Suprapubic skin (tissue), 4 donors: ENCODE measurements at regions not wholly inside any gene's neighbourhood (a gene's known extent, or its start where the extent isn't known, plus 50 kb on each side); places are given as distances from the start of the nearest gene placed in this dataset.
"Not testable (repeated sequence)": the region's sequence is repeated elsewhere in the genome, so short reads cannot be mapped to it uniquely, and the experiment has no call there.

Experiments
- DNase-seq, 2 donors: peaks; one replicate each; pipeline ENCODE4 v3.0.0-alpha.2; 2019; ENCODE audit warnings: low spot score in 2 of 2
- H3K27ac ChIP-seq: fragments of 200-600 bp; sonication (generic); one replicate; pipeline ENCODE4 v1.5.1; 2019
- H3K27me3 ChIP-seq: fragments of 200-600 bp; sonication (generic); one replicate; pipeline ENCODE4 v1.5.1; 2019
- H3K36me3 ChIP-seq: fragments of 200-600 bp; sonication (generic); one replicate; pipeline ENCODE4 v1.5.1; 2019
- H3K4me1 ChIP-seq: fragments of 200-600 bp; sonication (generic); one replicate; pipeline ENCODE4 v1.5.1; 2019
- H3K4me3 ChIP-seq: fragments of 200-600 bp; sonication (generic); one replicate; pipeline ENCODE4 v1.5.1; 2019; ENCODE audit warnings: mild to moderate bottlenecking
- H3K9me3 ChIP-seq: fragments of 200-600 bp; sonication (generic); one replicate; pipeline ENCODE4 v1.5.1; 2019
- EP300 ChIP-seq: sonication (generic); formaldehyde crosslinking; IDR thresholded peaks from one replicate; pipeline ENCODE4 v1.6.1; 2017; ENCODE audit warnings: antibody characterized with exemption
- POLR2A ChIP-seq, 2 donors: fragments of 450-650 bp; IDR thresholded peaks; one replicate each; pipeline ENCODE4 v1.6.1; 2017; ENCODE audit warnings: antibody characterized with exemption in 2 of 2, mild to moderate bottlenecking in 2 of 2, moderate library complexity in 2 of 2
- POLR2AphosphoS5 ChIP-seq, 3 donors: sonication (generic); formaldehyde crosslinking; IDR thresholded peaks; one replicate each; pipeline ENCODE4 v1.6.1; 2017; ENCODE audit warnings: antibody characterized with exemption in 3 of 3
- WGBS: methylation state at CpG from one replicate; pipeline ENCODE4 v1.1.5; 2018; 5-methylcytosine and 5-hydroxymethylcytosine counted together
- TF ChIP-seq, protein P1 (sequence below), 2 donors: fragments of 200-600 bp in 1 of 2; fragments of 450-650 bp in 1 of 2; sonication (generic) in 1 of 2; IDR thresholded peaks; one replicate each; pipeline ENCODE4 v1.5.1; 2016 to 2019; ENCODE audit warnings: antibody characterized with exemption in 2 of 2, mild to moderate bottlenecking in 1 of 2, moderate library complexity in 1 of 2

DNA sequence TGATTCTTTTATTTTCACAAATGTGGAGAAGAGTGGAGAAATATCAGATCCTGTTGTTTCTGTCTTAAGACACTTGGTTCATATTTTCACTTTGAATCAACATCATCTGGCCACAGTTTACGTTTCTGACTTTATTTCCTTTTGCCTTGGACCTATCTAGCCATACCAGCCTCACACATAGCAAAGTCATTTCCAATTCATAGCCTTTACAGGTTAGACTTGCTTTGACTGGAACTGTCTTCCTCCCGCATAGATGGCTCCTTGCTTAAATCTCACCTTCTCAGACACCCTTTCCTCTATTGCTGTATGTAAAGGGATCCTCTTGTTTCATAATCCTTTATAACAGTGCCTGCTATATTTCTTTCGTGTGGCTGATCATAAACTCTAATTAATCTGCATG is 297.8 kb downstream of the SH3GL2 start:
- WGBS = 84% methylated on average over 3 of the region's 3 CpGs
- Histone ChIP-seq H3K4me3 (no peak overlapping the region), H3K27me3 (no peaks in the 10 kb centered on the region), H3K36me3 (no peaks in the 10 kb centered on the region), H3K9me3 (no peaks in the 10 kb centered on the region), H3K27ac (no peak overlapping the region), H3K4me1 (no peaks in the 10 kb centered on the region)
- DNase-seq = no peak
- TF ChIP-seq EP300 (no peak), POLR2A (IDR thresholded peaks at IDR 0.05) (no peak)
- TF ChIP-seq, protein P1, sequence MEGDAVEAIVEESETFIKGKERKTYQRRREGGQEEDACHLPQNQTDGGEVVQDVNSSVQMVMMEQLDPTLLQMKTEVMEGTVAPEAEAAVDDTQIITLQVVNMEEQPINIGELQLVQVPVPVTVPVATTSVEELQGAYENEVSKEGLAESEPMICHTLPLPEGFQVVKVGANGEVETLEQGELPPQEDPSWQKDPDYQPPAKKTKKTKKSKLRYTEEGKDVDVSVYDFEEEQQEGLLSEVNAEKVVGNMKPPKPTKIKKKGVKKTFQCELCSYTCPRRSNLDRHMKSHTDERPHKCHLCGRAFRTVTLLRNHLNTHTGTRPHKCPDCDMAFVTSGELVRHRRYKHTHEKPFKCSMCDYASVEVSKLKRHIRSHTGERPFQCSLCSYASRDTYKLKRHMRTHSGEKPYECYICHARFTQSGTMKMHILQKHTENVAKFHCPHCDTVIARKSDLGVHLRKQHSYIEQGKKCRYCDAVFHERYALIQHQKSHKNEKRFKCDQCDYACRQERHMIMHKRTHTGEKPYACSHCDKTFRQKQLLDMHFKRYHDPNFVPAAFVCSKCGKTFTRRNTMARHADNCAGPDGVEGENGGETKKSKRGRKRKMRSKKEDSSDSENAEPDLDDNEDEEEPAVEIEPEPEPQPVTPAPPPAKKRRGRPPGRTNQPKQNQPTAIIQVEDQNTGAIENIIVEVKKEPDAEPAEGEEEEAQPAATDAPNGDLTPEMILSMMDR (IDR thresholded peaks at IDR 0.05) = no peak

DNA sequence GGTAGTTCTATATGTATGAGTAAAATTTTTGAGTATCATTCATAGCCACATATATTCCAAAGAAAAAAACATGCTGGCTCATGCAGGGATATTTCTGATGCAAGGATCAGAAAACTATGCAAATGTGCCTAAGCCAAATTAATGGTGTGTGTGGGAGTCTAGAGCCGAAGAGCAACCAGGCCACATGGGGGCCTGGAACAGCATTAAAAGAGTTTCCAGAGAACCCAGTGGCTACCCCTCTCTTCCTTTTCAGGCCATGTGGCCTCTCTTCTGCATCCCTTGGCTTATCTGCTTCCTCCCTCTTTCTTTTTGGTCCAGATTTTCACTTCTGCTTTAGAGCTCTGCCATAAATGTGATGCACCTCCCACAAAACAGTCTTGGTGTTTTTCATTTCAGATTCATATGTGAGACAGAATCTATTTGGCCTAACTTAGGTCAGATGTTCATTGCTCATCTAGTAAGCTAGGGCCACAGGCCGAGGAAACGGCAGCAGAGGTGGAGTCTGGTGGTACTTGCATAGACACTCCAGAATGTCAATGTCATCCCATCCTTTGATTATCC is 300.0 kb downstream of the SH3GL2 start:
- DNase-seq = no peak
- no peak overlapping the region for H3K27ac ChIP-seq
- TF ChIP-seq EP300 (no peak), POLR2A (IDR thresholded peaks at IDR 0.05) (no peak), POLR2AphosphoS5 (IDR thresholded peaks at IDR 0.05) (no peak)
- TF ChIP-seq, protein P1 (IDR thresholded peaks at IDR 0.05) = no peak
- no peaks in the 10 kb centered on the region for H3K4me1 ChIP-seq
- no peaks in the 10 kb centered on the region for H3K9me3 ChIP-seq
- H3K36me3 ChIP-seq = no peaks in the 10 kb centered on the region
- 72% methylated on average over 3 of the region's 3 CpGs for WGBS
- H3K4me3 ChIP-seq = no peak overlapping the region
- no peaks in the 10 kb centered on the region for H3K27me3 ChIP-seq

DNA sequence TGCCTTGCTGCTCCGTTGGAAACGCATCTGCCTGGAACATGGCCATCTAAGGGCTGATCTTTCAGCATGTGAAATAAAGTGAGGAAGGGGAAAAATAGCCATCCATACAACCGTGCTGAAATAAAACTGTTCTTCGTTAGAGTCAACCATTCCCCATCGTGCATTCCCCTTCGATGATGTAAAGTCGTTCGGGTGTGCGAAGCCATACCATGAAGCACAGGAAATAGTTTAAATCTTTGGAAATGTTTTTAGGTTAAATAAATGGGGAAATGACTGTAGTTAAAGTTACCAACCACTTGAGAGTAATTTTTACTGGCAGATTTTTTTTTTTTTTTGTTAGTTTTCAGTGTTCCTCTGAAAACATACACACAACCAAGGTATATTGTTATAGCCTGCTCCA is 302.5 kb downstream of the SH3GL2 start:
- H3K4me3 ChIP-seq = no peak overlapping the region
- no peak for TF ChIP-seq POLR2AphosphoS5 (IDR thresholded peaks at IDR 0.05)
- TF ChIP-seq POLR2A (IDR thresholded peaks at IDR 0.05) = no peak
- TF ChIP-seq EP300 = no peak
- TF ChIP-seq, protein P1 (IDR thresholded peaks at IDR 0.05) = no peak
- H3K4me1 ChIP-seq = no peaks in the 10 kb centered on the region
- H3K27ac ChIP-seq = no peak overlapping the region
- H3K9me3 ChIP-seq = no peaks in the 10 kb centered on the region
- 80% methylated on average over 9 of the region's 9 CpGs for WGBS
- no peaks in the 10 kb centered on the region for H3K36me3 ChIP-seq
- no peak for DNase-seq
- H3K27me3 ChIP-seq = no peaks in the 10 kb centered on the region

DNA sequence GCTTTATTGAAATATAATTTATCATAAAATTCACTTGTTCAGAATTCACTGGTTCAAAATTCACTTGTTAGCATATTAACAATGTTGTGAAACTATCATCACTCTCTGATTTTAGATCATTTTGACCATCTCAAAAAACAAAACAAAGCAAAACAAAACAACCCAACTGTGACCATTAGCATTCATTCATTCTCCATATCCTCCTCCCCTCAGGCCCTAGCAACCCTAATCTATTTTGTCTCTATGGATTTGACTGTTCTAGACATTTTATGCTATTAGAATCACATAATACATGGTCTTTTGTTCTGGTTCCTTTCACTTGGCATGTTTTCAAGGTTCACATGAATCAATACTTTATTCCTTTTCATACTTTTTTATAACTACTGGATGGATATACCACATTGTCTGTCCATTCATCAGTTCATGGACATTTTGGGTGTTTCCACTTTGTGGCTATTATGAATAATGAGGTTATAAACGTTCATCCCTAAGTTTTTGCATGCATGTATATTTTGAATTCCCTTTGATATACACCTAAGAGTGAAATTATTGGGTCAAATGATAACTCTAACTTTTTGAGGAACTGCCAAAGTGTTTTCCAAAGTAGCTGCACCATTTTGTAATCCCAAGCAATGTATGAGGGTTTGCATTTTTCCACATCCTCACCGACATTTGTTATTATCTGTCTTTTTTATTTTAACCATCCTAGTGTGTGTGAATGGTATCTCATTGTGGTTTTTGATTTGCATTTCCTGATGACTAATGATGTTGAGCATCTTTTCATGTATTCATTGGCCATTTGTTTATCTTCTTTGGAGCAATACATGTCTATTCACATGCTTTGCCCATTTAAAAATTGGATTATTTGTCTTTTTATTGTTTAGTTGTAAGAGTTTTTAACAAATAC is 304.1 kb downstream of the SH3GL2 start:
- Histone ChIP-seq H3K27ac (no peak overlapping the region), H3K36me3 (no peaks in the 10 kb centered on the region), H3K4me1 (no peaks in the 10 kb centered on the region), H3K9me3 (no peaks in the 10 kb centered on the region), H3K4me3 (no peak overlapping the region), H3K27me3 (no peaks in the 10 kb centered on the region)
- no peak for DNase-seq
- WGBS = 78% methylated on average over 2 of the region's 2 CpGs
- TF ChIP-seq POLR2A (IDR thresholded peaks at IDR 0.05) (no peak), POLR2AphosphoS5 (IDR thresholded peaks at IDR 0.05) (no peak), EP300 (no peak)
- TF ChIP-seq, protein P1 (IDR thresholded peaks at IDR 0.05) = no peak

DNA sequence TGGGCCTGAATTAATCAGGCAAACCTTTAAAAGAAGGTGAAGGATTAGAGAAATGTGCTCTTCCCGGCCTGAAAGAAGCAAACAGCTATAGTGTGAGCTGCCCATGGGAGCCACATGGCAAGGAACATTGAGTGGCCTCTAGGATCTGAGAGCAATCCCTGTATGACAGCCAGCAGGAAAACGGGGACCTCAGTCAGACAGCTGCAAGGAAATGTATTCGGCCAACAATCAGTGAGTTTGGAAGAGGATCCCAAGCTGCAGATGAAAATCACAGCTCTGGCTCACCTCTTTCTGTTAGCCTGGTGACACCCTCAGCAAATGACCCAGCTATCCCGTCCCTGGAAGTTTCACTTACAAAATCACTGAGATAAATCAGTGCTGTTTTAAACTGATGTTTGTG is 309.2 kb downstream of the SH3GL2 start:
- Histone ChIP-seq H3K4me1 (no peaks in the 10 kb centered on the region), H3K4me3 (no peak overlapping the region), H3K36me3 (no peaks in the 10 kb centered on the region), H3K9me3 (no peaks in the 10 kb centered on the region), H3K27me3 (no peaks in the 10 kb centered on the region), H3K27ac (no peak overlapping the region)
- TF ChIP-seq POLR2A (IDR thresholded peaks at IDR 0.05) (no peak), EP300 (no peak), POLR2AphosphoS5 (IDR thresholded peaks at IDR 0.05) (no peak)
- WGBS = 71% methylated on average over 4 of the region's 4 CpGs
- DNase-seq = no peak

DNA sequence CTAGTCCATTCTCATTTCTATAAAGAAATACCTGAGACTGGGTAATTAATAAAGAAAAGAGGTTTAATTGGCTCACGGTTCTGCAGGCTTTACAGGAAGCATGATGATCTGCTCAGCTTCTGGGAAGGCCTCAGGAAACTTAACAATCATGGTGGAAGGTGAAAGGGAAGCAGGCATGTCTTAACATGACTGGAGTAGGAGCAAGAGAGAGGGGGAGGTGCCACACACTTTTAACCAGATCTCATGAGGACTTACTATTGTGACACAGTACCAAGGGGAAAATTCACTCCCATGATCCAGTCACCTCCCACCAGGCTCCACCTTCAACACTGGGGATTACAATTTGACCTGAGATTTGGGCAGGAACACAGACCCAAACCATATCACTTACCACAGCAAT is 310.1 kb downstream of the SH3GL2 start:
- H3K4me3 ChIP-seq, H3K27ac ChIP-seq, DNase-seq, H3K4me1 ChIP-seq, H3K36me3 ChIP-seq, H3K9me3 ChIP-seq, H3K27me3 ChIP-seq: not testable (repeated sequence)
- 52% methylated on average over 1 of the region's 1 CpG for WGBS
